GM19025 (cell line): ENCODE measurements at regions not wholly inside any gene's neighbourhood (a gene's known extent, or its start where the extent isn't known, plus 50 kb on each side); places are given as distances from the start of the nearest gene placed in this dataset.
"Not testable (repeated sequence)": the region's sequence is repeated elsewhere in the genome, so short reads cannot be mapped to it uniquely, and the experiment has no call there.

Experiments
- ATAC-seq: cut with Tn5 transposase; IDR thresholded peaks from one replicate; pipeline ENCODE4 v1.9.1; 2021; ENCODE audit warnings: mild to moderate bottlenecking, low read depth, moderate library complexity; ENCODE audit not compliant: unreplicated experiment

DNA sequence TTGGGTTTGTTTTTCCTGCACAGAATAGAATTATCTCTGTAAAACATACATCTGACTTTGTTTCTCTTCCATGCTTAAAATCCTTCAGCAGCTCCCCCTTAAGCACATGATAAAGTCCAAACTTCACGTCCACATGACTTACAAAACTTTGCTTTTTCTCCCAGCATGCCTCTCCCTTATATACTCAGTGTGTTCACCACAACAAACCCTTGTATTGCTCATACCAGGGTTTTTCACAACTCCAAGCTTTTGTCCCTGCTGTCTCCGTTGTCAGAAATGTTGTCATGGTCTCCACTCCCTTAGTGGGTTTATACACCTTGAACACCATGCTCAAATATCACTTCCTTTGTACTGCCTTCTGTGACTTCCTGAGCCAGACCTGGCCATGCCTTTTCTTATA, 91.1 kb upstream of the MITF start:
- no peak for ATAC-seq

DNA sequence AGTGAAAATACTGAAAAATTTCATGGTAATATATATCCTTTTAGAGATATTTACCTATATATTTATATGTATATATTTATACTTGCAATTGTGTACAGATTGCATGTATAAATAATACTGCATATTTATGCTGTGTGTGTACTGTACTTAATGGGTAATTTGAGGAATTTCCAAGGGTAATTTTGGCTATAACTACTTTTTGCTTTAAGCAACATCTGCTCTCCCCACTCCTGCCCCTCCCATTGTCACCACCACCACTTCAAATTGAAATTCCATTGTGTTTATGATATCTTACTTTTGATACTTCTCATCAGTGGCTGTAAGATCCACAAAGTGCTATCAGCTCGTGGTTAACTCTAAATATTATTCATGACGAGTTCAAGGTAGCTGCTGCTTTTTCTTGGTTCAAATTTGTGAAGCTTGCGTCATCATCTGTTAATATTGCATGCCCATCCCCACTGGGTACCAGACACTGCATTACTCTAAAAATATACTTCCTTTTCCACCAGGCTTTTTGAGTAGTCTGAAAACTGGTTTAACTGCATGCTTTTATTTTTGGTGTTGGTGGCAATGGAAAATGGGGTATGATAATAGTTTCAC, 91.7 kb upstream of the MITF start:
- no peak for ATAC-seq

DNA sequence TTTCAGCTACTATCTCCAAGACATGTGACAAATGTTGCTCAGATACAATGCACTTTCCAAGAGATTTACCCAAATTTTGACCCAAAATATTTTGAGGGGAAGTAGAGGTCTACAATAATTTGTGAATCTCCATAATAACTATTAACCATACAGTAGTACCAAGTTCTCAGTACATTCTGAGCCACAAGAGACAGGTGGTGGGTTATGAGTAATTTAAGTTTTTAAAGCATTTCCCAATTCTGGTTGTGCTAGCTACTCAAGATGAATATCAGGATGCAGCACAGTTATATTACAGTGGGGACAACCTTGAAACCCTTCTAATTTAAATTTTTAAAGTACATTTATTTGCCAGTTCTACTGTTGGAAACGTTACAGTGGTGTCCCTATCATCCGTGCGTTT, 92.2 kb upstream of the MITF start:
- no peak for ATAC-seq

DNA sequence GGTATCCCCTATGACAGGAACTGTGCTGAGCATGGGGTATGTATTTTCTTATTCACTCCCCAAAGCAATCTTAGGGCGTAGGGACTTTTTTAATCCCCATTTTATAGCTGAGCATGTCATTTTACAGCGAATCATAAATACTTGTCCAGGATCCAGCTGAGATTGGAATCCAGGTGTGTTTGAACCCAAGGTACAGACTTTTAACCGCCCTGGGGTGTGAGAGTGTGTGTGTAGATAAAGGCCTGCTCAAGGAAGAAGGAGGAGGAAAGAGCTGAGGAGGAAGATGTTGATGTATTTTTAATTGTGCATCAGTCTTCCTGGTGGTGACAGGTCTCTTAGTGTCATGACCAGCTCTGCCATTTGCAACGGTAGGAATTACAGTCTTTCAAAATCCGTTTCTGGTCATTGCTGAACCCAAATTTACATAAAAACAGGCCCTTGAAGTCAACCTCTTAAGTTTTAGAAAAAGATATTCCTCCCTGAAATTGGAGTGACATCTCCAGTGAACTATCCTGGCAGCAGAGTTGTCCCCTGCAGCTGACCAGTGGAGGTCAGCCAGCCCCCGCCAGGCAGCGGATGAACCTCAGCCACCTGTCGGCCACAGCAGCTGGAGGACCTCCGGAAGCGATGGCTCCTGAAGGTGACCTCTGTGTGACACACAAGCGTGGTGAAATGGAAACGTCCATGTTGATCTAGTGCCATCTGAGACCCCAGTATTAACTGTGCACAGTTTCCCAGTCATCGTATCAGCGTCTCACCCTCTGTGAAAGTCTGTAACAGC, 92.8 kb upstream of the MITF start:
- no peak for ATAC-seq

DNA sequence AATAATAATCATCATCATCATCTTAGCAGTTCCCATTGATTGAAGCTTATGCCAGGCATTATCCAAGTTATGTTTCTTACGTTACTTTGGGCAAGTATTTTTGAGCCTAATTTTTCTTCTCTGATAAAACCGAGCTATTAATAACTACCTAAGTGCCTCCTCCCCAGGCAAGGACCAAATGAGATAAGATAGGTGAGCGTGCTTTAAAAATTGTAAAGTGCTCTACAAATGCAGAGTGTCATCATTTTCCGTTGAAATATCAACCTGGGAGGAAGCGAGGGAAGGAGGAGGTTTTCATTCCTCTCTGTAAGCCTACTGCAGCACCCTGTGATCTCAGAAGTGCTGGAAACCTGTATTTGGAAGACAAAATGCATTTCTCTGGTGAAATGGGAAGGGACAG, 96.7 kb upstream of the MITF start:
- ATAC-seq = no peak

DNA sequence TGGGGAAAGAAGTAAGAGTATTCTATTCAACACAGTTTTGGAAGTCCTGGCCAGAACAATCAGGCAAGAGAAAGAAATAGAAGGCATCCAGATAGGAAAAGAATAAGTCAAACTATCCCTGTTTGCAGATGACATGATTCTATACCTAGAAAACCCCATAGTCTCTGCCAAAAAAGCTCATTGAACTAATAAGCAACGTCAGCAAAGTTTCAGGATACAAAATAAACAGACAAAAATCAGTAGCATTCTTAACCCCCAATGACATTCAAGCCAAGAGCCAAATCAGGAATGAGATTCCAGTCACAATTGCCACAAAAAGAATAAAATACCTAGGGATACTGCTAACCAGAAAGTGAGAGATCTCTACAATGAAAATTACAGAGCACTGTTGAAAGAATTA, 99.4 kb upstream of the MITF start:
- ATAC-seq = no peak

DNA sequence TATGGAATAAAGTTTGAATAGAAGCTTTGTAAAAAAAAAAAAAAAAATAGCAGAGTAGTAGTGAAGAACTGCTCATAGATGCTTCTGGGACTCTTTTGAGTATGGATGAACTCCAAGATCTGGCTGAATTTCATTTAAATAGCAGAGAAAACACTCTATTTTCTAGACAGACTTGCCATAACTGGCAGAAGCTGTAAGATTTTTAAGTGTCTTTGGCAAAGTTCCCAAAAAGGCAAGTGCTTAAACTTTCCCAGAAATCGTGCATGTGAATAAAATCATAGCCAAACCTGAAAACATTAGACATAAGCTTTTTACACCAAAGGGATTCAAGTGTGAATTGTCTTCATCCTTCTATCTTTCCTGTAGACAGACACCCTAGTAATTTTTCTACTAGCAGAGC, 110.3 kb upstream of the MITF start:
- no peak for ATAC-seq

DNA sequence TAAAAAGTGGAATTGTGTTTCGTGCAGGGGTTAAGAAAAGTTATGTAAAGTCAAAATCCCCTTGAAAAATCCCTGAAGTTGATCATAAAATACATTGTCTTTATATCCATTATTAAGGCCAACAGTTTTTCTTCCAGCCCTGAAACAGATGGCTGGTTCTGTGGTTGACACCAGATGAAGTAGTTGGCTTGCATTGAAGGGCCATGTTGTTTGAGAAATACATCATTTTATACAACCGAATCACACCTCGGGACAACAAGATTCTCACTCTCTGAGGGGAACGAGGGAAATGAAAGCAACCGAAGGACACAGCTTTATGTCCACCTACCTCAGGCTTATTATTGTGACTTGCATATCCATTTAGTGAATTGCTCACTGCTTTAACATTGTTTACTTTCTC, 126.0 kb upstream of the MITF start:
- no peak for ATAC-seq

DNA sequence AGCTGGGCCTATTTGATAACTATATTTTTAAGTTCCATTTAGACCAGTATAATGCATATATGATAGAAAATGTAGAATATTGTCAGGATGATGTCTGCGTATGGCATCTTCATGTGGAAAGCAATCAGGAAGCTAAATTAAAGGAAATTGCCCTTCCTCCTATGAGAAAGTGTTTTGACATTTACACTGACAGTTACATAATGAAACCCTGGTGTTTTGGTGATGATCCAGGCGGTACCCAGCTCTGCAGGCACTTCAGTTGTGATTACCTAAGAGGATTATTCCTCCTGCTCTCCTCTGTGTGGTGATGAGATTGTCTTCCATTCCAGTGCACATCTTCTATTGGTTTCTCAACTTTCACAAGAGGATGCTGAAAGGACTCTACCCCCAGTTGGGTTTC, 126.5 kb upstream of the MITF start:
- no peak for ATAC-seq

DNA sequence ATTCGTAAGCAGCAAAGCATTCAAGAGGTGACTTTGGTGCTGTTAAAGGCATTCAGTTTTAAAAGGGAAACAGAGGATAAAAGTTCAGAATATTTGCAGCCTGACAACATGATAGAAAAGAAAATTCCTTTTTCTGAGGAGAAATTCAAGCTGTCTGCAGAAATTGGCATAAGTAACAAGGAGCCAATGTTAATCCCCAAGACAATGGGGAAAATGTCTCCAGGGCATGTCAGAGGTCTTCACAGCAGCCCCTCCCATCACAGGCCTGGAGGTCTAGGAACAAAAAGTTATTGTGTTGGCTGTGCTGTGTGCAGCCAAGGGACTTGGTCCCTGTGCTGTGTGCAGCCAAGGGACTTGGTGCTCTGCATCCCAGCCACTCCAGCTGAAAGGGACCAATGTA, 129.7 kb upstream of the MITF start:
- not testable (repeated sequence) for ATAC-seq

DNA sequence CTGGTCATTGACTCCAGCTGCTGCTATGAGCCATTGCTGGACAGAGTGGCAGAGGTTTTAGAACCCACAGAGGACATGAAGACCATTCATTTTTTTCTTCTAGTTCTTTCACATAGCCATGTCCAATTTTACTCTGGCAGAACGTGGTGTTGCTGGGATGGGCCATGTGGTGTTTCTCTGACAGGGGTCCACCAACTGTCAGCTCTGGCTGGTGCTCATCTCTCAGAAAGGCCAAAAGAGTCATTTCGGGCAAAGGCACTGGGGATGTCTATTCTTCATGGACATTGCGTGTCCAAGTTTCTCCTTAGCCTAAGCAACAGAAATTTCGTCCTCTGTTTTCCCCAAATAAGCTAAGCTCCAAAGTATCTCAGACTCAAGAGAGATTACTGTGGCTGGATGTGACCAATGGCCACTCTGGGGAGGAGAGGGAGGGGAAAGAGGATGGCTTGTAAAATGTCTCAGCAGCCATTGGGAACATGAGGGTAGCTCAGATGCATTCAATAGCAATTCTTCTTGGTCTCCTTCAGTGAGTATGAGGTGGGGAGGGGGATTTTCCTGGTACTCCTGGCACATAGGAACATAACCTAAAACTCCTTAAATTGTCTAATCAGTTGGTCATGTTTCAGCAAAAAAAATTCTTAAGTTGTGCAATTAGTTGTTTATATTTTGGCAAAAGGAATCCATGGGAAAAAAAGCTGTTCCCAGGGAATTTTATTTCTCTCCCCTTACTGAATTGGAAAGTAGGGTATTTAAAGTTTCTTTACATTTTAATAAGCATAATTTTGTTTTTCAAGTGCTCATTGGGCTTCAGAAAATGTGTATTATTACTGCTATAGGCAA, 131.6 kb upstream of the MITF start:
- ATAC-seq = no peak

DNA sequence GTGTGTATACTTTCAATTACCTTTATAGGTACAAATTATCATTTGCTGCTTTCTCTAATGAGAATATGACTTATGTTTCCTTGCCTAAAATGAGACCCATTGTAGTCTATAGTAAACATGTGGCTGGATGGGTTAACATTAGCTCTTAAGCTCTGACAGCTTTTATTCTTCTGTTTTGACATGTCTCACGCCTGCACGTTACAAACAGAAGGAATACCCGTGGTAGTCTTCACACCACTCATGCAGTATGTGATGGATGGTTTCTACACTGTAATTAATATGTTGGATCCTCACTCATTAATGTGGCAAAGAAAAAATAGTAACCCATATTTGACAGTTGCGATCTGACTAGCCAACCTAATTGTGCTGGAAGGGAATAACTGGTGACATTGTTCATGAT, 133.4 kb upstream of the MITF start:
- no peak for ATAC-seq

DNA sequence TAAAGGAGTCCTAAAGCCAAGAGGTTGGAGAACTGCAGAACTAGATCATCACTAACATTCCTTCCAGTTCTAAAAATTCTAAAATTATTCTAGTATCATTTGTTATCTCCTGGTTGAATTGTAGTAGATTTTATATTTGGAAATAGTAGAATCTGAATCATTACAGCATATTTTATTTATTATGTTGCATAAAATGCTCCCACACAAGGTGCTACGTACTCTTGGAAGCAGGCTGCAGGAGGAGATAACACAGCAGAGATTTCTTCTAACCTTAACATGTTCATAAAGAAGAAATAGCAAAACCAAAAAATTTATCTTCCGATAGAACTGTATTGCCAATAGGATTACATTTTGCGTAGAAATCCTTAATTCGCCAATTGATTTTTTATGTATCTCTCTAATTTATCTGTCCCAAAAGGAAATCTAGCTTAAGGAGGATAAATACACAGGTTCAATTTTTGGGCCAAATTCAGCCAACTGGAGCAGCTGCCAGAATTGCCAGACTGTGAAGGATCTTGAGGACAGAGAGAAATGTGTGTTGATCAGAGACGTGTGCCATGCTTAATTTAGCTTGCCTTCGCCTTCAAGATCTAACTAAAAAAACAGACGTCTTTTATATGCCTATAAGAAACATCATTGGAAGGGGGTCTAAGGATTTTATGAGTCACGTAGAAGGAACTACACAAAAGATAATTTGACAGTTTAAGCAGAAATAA, 134.4 kb upstream of the MITF start:
- ATAC-seq = no peak

DNA sequence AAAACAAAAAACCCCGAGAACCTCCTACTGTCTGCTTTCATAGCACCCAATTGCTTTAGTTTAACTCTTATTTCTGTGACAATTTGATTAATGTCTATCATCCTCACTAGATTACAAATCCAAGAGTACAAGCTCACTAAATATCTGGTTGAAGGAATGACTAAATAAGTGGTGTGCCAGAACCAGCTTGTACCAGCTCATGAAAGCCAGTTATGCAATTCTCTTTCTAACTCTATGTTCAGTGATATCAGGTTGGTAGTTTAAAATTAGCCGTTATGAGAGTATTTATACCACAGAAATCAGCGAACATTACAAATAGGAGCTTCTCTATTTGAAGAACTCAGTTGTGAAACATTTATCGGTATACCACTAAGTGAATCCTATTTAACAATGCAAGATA, 137.2 kb upstream of the MITF start:
- no peak for ATAC-seq

DNA sequence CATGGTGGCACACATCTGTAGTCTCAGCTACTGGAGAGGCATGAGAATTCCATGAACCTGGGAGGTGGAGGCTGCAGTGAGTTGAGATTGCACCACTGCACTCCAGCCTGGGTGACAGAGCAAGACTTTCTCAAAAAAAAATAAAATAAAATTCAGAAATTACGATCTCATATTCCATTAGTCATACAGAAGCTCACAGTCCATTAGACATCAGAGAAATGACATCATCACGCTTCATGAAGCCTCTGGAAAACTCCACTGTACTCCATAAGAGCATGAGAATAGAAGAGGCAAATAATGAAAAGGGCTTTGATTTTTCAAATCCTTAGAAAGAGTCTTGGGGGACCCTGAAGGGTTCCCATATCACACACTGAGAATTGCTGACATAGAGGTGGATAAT, 145.0 kb upstream of the MITF start:
- ATAC-seq = no peak

DNA sequence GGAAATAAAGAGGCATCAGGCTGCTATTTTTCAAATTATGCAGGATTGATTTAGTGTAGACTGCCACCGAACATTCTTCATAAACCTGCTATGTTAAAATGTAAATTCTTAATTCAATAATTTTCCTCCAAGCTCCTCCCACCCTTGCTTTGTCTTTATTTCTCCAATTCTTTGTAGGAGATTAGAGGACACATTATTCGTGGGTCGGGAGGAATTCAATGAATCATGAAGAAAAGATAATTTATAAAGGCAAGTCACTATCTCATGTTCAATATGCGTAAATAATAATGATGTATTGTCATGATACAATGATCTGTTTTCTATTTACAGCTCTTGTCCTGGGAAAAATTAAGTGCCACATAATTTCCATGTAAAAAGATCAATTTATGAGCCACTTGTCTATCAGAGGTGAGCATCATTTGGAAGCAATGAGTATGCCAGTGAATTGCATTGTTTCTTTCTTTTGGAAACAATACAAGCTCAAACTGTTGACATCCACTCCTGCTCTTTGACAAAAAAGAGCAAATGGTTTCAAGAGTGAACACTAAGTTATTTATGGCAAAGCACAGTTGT, 148.0 kb upstream of the MITF start:
- ATAC-seq = no peak

DNA sequence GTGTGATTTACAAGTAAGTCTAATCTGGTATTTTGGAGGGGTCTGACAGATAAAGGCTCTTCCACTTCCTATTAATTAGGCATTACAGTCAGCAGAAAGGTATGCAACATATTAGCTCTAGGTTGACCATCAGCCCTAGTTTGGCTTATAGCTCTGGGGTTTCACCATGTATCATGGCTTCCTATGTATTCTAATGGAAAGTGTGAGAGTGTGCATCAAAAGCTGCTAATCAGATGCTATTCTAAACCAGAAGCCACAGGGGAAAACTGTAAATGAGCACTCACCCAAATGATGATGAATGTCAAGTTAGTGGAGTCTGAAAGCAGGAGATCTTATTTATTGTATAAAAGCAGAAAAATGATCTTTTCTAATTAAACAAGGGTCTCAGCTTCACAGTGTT, 149.2 kb upstream of the MITF start:
- ATAC-seq = no peak

DNA sequence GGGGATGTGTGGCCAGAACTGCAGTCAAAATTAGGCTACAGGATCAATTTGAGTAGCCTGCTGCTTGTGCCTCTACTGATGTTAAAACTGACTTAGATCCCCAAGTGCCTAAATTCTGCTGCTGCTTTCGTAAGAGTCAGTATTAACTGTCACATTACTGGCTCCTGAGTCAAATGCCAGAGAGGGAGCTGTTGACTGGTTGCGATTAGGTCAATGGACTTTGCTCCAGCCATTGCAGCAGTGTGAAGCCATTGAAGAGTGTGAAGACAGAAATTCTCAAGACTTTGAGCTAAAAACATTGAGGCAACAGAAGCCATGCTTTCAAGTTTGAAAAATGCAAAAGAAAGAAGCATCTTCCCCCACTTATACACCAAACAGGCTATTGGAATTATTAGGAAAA, 151.1 kb upstream of the MITF start:
- no peak for ATAC-seq

DNA sequence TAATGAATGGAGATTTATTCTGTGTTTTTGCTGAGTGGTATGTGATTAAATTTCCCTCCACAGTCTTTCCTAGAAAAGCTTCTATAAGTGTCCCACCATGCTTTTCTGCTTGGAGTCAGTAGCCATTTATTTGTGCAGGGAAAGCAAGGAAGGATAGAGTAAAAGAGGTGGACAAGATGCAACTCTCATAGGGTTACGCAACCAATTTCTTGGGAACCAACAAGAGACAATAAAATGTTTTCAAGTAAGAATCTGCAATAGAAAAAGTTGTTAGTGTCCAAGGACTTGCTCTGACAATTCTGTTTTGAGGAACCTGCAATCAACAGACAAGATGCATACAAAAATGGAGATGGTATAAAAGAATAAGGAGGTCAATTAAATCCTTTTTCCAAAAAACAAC, 153.8 kb upstream of the MITF start:
- ATAC-seq = no peak

DNA sequence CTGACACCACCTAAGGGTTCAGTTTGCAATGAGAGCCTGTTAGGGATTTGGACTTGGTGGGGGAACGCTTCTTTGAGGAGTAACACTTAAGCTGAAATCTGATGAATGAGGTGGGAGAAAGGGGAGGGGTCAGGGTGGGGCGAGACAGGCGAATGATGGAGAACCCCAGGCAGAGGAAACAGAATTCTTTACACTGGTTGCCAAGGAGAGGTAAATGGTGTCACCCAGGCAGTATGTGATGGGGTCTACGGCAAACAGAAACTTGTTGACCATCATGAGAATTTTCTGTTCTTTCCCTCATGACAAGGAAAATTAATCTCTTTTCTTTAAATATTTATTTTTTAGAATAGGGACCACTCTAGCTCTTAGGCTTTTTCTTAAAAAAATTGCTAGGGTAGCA, 157.2 kb upstream of the MITF start:
- ATAC-seq = no peak
